Cardiac muscle cell (in vitro differentiated cells and primary cell): ENCODE measurements at regions not wholly inside any gene's neighbourhood (a gene's known extent, or its start where the extent isn't known, plus 50 kb on each side); places are given as distances from the start of the nearest gene placed in this dataset.

ENCODE experiments used
- DNase-seq, 2 donors: peaks; one replicate each; pipeline versions ENCODE4 v3.0.0 to v3.0.0-alpha.2; 2010 to 2017; ENCODE audit warnings: low read depth in 1 of 2, low spot score in 1 of 2
- H3K27ac ChIP-seq: fragments of 200-600 bp; sonication (generic); 2 replicates; pipeline ENCODE4 v1.5.1; 2016
- H3K27me3 ChIP-seq: fragments of 200-600 bp; sonication (generic); 2 replicates; pipeline ENCODE4 v1.6.0; 2016; ENCODE audit warnings: control low read depth
- H3K36me3 ChIP-seq: fragments of 200-600 bp; sonication (generic); 2 replicates; pipeline ENCODE4 v1.5.1; 2016; ENCODE audit warnings: control low read depth
- H3K4me1 ChIP-seq: fragments of 200-600 bp; sonication (generic); 2 replicates; pipeline ENCODE4 v1.8.1; 2017; ENCODE audit warnings: low read depth, mild to moderate bottlenecking, mixed run types
- H3K4me3 ChIP-seq: fragments of 200-600 bp; sonication (generic); 2 replicates; pipeline ENCODE4 v1.5.1; 2016; ENCODE audit warnings: mild to moderate bottlenecking
- H3K9me3 ChIP-seq: fragments of 200-600 bp; sonication (generic); 2 replicates; pipeline ENCODE4 v1.5.1; 2017; ENCODE audit warnings: low read depth, mild to moderate bottlenecking, control low read depth
- TF ChIP-seq, protein P1 (sequence below): IDR thresholded peaks from 2 replicates; pipeline ENCODE4 v1.5.1; 2012; ENCODE audit warnings: low read depth, mild to moderate bottlenecking, low read length

DNA sequence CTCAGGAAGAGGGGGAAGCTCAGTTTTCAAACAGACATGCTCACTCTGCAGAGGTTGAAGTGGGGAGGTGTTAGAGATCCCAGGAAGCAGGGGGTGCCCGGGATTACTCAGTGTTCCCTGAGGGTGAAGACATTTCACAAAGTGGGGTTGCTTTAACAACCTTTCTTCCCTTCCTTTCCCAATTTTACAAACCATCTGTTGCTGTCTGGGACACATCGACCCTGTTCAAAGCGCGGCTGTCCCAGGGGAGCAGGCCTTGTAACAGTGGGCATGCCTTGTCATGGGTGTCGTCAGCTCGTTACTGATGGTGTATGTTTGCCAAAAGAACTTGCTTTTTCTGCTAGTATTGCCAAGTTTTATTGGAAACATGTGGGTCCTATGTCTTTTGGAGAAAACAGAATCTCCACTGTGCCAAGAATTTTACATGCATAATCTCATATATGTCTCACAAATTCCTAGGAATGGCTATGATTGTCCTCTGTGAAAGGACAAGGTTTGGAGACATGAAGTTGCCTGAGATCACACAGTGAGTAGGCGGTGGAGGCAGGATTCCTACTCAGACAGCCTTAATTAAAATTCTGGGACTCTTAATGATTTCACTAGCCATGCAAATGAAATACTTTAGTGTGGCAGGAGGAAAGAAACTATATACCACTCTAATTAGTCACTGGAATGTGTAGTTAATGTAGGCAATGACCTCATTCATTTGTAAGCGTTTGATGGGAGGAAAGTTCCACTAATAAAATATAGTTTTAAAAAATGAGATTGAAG is 198.9 kb downstream of the NXNL2 start:
- H3K36me3 ChIP-seq: no peaks in the 10 kb centered on the region
- peak in 1 of 2 donors; percentile 82 for DNase-seq
- H3K4me1 ChIP-seq: peaks cover 7% of the 10 kb centered on the region
- H3K9me3 ChIP-seq: no peaks in the 10 kb centered on the region
- H3K27me3 ChIP-seq: no peaks in the 10 kb centered on the region
- TF ChIP-seq, protein P1, sequence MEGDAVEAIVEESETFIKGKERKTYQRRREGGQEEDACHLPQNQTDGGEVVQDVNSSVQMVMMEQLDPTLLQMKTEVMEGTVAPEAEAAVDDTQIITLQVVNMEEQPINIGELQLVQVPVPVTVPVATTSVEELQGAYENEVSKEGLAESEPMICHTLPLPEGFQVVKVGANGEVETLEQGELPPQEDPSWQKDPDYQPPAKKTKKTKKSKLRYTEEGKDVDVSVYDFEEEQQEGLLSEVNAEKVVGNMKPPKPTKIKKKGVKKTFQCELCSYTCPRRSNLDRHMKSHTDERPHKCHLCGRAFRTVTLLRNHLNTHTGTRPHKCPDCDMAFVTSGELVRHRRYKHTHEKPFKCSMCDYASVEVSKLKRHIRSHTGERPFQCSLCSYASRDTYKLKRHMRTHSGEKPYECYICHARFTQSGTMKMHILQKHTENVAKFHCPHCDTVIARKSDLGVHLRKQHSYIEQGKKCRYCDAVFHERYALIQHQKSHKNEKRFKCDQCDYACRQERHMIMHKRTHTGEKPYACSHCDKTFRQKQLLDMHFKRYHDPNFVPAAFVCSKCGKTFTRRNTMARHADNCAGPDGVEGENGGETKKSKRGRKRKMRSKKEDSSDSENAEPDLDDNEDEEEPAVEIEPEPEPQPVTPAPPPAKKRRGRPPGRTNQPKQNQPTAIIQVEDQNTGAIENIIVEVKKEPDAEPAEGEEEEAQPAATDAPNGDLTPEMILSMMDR: no peak
- H3K27ac ChIP-seq: peak overlapping the region; percentile 12
- no peak overlapping the region for H3K4me3 ChIP-seq

DNA sequence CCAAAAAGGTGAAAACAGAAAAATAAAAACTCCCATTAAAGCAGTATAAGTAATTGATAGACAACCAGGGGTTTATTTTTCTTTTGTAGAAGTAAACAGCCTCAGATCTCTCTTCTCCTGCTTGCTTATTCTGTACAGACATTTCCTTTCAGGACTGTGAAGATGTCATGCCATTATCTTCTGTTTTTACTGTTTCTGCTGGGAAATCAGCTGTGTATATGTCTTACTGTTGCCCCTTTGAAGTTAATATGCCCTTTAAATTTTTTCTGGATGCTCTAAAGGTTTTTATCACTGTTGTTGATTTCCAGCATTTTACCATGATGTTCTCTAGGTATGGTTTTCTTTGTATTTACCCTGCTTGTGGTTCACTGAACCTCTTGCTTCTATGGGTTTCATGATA is 199.5 kb downstream of the NXNL2 start:
- Histone ChIP-seq H3K36me3 (no peaks in the 10 kb centered on the region), H3K9me3 (no peaks in the 10 kb centered on the region), H3K27me3 (no peaks in the 10 kb centered on the region), H3K27ac (no peak overlapping the region), H3K4me3 (no peak overlapping the region), H3K4me1 (peaks cover 7% of the 10 kb centered on the region)
- TF ChIP-seq, protein P1: no peak
- DNase-seq: no peak

DNA sequence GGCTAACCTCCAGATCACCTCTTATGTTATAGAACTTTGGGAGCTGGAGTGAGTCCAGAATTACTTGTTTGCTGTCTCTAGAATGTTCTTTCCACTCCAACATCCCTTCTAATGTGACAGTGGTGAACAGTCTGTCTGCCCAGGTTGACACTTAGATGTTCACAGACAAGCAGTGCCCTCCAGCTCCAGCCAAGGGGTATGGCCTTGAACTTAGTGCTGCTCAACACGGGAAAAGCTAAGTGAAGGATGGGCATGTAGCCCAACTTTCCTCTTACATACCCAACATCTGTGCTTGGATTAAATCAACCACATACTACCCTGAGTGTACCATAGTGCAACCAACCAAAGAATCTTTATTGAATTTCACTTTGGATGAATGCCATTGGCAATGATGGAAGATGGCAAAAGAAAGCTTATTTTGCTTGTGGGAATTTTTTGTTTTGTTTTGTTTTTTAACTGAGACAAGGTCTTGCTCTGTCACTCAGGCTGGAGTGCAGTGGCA is 201.2 kb downstream of the NXNL2 start:
- Histone ChIP-seq H3K4me1 (peaks cover 7% of the 10 kb centered on the region), H3K27me3 (no peaks in the 10 kb centered on the region), H3K9me3 (no peaks in the 10 kb centered on the region), H3K27ac (no peak overlapping the region), H3K36me3 (no peaks in the 10 kb centered on the region), H3K4me3 (no peak overlapping the region)
- no peak for DNase-seq
- TF ChIP-seq, protein P1: no peak

DNA sequence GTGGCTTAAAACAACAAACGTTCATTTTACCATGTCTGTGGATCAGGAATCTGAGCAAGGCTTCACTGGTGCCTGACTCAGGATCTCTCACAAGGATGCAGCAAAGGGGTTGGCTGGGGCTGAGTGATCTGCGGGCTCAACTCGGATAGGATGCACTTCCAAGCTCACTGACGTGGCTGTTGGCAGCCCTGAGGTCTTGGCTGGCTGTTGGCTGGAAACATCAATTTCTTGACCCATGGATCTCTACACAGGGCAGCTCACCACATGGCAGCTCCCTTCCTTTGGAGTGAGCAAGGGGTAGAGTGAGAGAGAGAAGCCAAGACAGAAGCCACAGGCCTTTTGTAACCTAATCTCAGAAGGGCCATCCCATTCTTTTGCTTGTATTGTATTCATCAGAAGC is 202.1 kb downstream of the NXNL2 start:
- Histone ChIP-seq H3K9me3 (no peaks in the 10 kb centered on the region), H3K36me3 (no peaks in the 10 kb centered on the region), H3K4me3 (no peak overlapping the region), H3K4me1 (peaks cover 7% of the 10 kb centered on the region), H3K27ac (no peak overlapping the region), H3K27me3 (no peaks in the 10 kb centered on the region)
- TF ChIP-seq, protein P1: no peak
- DNase-seq: no peak

DNA sequence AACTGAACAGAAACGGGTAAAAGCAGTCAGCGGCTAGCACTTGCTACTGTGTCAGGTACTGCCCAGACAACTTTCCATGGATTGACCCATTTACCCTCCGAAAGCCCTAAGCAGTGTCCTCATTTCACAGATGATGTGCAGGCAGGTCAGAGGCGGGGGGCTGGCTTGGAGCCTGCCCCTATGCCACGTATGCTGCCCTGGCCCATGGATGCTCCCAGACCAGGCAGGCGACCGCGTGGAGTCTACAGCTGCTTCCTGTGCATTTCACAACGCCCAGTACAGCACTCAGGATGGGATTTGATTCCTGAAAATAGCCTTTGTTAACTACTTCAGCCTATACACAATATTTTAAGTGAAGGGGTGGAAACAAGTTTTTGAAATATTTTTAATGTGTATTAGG is 202.9 kb downstream of the NXNL2 start:
- Histone ChIP-seq H3K9me3 (no peaks in the 10 kb centered on the region), H3K36me3 (no peaks in the 10 kb centered on the region), H3K27ac (no peak overlapping the region), H3K4me1 (peaks cover 7% of the 10 kb centered on the region), H3K4me3 (no peak overlapping the region), H3K27me3 (no peaks in the 10 kb centered on the region)
- peak in 1 of 2 donors; percentile 78 for DNase-seq
- TF ChIP-seq, protein P1: no peak
